ENCODE measurements at regions not wholly inside any gene's neighbourhood (a gene's known extent, or its start where the extent isn't known, plus 50 kb on each side); places are given as distances from the start of the nearest gene placed in this dataset.

GRCh38 chr10:121110369-121110768, 259.2 kb downstream of the WDR11 start:
- TF ChIP-seq CTCF (conservative IDR thresholded peaks at IDR 0.05; ENCODE audit: low read length): no peak
- no peak for TF ChIP-seq EZH2phosphoT487 (IDR thresholded peaks at IDR 0.05; ENCODE audit: borderline replicate concordance)
